Heart left ventricle (tissue), 16 donors: ENCODE measurements at regions not wholly inside any gene's neighbourhood (a gene's known extent, or its start where the extent isn't known, plus 50 kb on each side); places are given as distances from the start of the nearest gene placed in this dataset.

Source experiments
- ATAC-seq, 4 donors: fragments of 200-7000 bp; cut with Tn5 transposase; one replicate each; pipeline ENCODE4 v1.9.1; 2020 to 2022; ENCODE audit warnings: moderate library complexity in 4 of 4, mild to moderate bottlenecking in 3 of 4, moderate number of reproducible peaks in 1 of 4
- DNase-seq, 5 donors: peaks; one replicate each; pipeline ENCODE4 v3.0.0-alpha.2; 2020
- H3K27ac ChIP-seq, 12 donors: fragments of 200-600 bp; sonication (generic) in 4 of 12; one replicate each; pipeline versions ENCODE4 v1.5.0 to v1.8.0; 2016 to 2022; ENCODE audit warnings: mild to moderate bottlenecking in 2 of 12
- H3K27me3 ChIP-seq, 9 donors: fragments of 200-600 bp; sonication (generic) in 2 of 9; one replicate each; pipeline versions ENCODE4 v1.5.1 to v1.8.0; 2016 to 2022; ENCODE audit warnings: mild to moderate bottlenecking in 3 of 9
- H3K36me3 ChIP-seq, 9 donors: fragments of 200-600 bp; sonication (generic) in 2 of 9; one replicate each; pipeline versions ENCODE4 v1.5.0 to v1.8.0; 2018 to 2022; ENCODE audit warnings: mild to moderate bottlenecking in 2 of 9
- H3K4me1 ChIP-seq, 12 donors: fragments of 200-600 bp; sonication (generic) in 4 of 12; one replicate each; pipeline versions ENCODE4 v1.5.0 to v1.8.0; 2016 to 2022; ENCODE audit warnings: mild to moderate bottlenecking in 3 of 12
- H3K4me3 ChIP-seq, 12 donors: fragments of 200-600 bp; sonication (generic) in 4 of 12; one replicate each; pipeline versions ENCODE4 v1.5.0 to v1.8.0; 2017 to 2022; ENCODE audit warnings: mild to moderate bottlenecking in 9 of 12, moderate library complexity in 4 of 12
- H3K9me3 ChIP-seq, 12 donors: fragments of 200-600 bp; sonication (generic) in 4 of 12; one replicate each; pipeline versions ENCODE4 v1.5.0 to v1.8.0; 2016 to 2022; ENCODE audit warnings: mild to moderate bottlenecking in 1 of 12
- CTCF ChIP-seq, 12 donors: fragments of 200-600 bp; sonication (generic) in 4 of 12; IDR thresholded peaks; one replicate each; pipeline versions ENCODE4 v1.5.0 to v1.8.0; 2018 to 2022; ENCODE audit warnings: antibody characterized with exemption in 12 of 12, mild to moderate bottlenecking in 5 of 12
- POLR2A ChIP-seq, 2 donors: fragments of 450-650 bp; IDR thresholded peaks; one replicate each; pipeline ENCODE4 v1.6.1; 2017; ENCODE audit warnings: antibody characterized with exemption in 2 of 2, mild to moderate bottlenecking in 2 of 2, moderate library complexity in 2 of 2
- WGBS, 4 donors: extraction: QIAGEN DNeasy Blood & Tissue Kit in 2 of 4; methylation state at CpG; one replicate each; pipeline versions ENCODE4 v1.1.5 to v1.1.7; 2013 to 2018; 5-methylcytosine and 5-hydroxymethylcytosine counted together
- intact Hi-C, 10 donors: fragments of 100-400 bp; cut with DNase I; formaldehyde crosslinking; loops; one replicate each; pipeline versions ENCODE4 v1.11.1 to v1.14.2; 2022
- donor health status: ischemic (EF 13 %, LVEDD 7.1; RV severe dilation, severe dysfunction).
- donor health status: healthy with polysubstance abuse.
- donor health status: DM: no; HTN: yes; CAD: no.
- donor health status: DM: no; HTN: no; CAD: no.
- donor health status: ischemic (EF 25% LVEDD 6.9; RV normal size, moderate dysfunction).
- donor health status: ischemic (EF 25% LVEDD 5.7; RV mildly dilated, moderate dysfunction).
- donor health status: healthy.
- donor health status: DM: yes; HTN: yes; CAD: no.
- donor health status: ischemic (EF 35%, LVEDD 5.7; RV mildly dilated, moderate dysfunction).
- donor health status: nonischemic (EF 11% LVEDD 7.7; RV severe dilation, severe dysfunction).
- donor health status: DM: yes; HTN: yes; CAD: no.
- donor health status: PGD.
- donor health status: ischemic (EF 29% LVEDD 5.4; RV normal size, mild dysfunction).
- donor health status: nonischemic (EF 23%, LVEDD 6.1; RV moderate dilation, normal function).

- no peak for DNase-seq
- Histone ChIP-seq H3K27ac (no peak overlapping the region), H3K36me3 (no peaks in the 10 kb centered on the region), H3K27me3 (no peaks in the 10 kb centered on the region), H3K4me3 (no peak overlapping the region), H3K4me1 (no peaks in the 10 kb centered on the region), H3K9me3 (peaks cover 0 to 4% (median 0%) of the 10 kb centered on the region in 12 donors)
- intact Hi-C loops, result no loop called here
- 61 to 65% (median 63%) methylated on average over 4 of the region's 4 CpGs for WGBS, 4 donors
- no peak for TF ChIP-seq CTCF (IDR thresholded peaks at IDR 0.05)
- no peak for TF ChIP-seq POLR2A (IDR thresholded peaks at IDR 0.05)
- no peak for ATAC-seq
Measured at GRCh38 chr2:123502931-123503330, 522.2 kb upstream of the CNTNAP5 start.

GRCh38 chr2:123512547-123512946 is 512.5 kb upstream of the CNTNAP5 start:
- H3K4me3 ChIP-seq, result no peak overlapping the region
- intact Hi-C loops, result no loop called here
- WGBS, 4 donors, result 83 to 89% (median 85%) methylated on average over 7 of the region's 7 CpGs
- H3K36me3 ChIP-seq, result no peaks in the 10 kb centered on the region
- no peak for DNase-seq
- no peaks in the 10 kb centered on the region for H3K4me1 ChIP-seq
- TF ChIP-seq CTCF (IDR thresholded peaks at IDR 0.05) (no peak), POLR2A (IDR thresholded peaks at IDR 0.05) (no peak)
- no peak overlapping the region for H3K27ac ChIP-seq
- no peaks in the 10 kb centered on the region for H3K9me3 ChIP-seq
- ATAC-seq, result no peak
- H3K27me3 ChIP-seq, result no peaks in the 10 kb centered on the region

DNA sequence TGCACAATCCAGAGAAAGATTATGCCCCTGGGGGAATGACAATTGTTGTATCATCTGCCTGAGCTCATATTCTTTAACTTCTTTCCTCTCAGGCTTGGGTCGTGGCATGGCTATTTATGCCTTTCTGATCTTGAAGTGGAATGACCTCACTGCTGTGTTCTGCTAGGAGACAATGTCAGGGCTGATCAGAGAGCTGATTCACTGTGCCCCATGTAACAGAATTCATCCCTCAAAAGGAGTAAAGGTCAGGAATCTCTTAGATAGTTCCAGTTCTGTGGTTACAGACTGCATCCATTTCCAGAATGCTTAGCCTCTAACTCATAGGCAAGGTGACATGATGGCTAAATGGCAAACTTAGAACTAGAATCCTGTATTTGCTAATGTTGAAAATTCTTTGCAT is 511.7 kb upstream of the CNTNAP5 start:
- Histone ChIP-seq H3K4me3 (no peak overlapping the region), H3K27ac (no peak overlapping the region), H3K9me3 (no peaks in the 10 kb centered on the region), H3K36me3 (no peaks in the 10 kb centered on the region), H3K4me1 (no peaks in the 10 kb centered on the region), H3K27me3 (no peaks in the 10 kb centered on the region)
- ATAC-seq, result no peak
- TF ChIP-seq POLR2A (IDR thresholded peaks at IDR 0.05), result no peak
- no peak for TF ChIP-seq CTCF (IDR thresholded peaks at IDR 0.05)
- intact Hi-C loops, result no loop called here
- WGBS, 4 donors, result 4 to 21% (median 11%) methylated on average over 1 of the region's 1 CpG
- no peak for DNase-seq

DNA sequence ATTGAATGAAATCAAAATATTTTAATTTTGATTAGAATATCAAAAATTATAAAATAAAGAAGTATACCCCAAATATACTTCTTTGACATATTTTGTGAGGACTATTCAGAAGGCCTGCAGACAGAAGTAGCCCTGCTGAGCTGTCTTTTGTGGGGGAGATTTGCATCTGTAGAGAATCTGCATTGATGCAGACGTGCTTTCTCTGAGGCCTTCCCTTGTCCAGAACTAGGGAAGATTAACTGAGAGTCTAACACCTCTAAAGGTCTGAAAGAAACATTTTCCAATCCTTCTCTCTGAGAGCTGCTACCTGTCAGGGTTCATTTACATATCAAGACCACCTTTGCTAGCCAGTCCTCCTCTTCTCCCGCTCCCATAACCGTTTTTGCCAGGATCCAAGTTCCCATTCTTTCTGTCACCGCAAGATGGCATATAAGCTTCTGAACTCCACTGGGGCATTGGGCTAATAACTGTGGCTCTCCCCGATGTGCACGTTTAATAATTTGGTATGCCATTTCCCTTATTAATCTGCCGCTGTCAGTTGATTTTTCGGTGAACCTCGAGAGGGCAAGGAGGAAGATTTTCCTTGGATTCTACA is 510.4 kb upstream of the CNTNAP5 start:
- intact Hi-C loops, result no loop called here
- H3K27me3 ChIP-seq, result no peaks in the 10 kb centered on the region
- no peak for ATAC-seq
- TF ChIP-seq POLR2A (IDR thresholded peaks at IDR 0.05) (no peak), CTCF (IDR thresholded peaks at IDR 0.05) (no peak)
- DNase-seq, result no peak
- no peak overlapping the region for H3K4me3 ChIP-seq
- H3K4me1 ChIP-seq, result no peaks in the 10 kb centered on the region
- no peaks in the 10 kb centered on the region for H3K36me3 ChIP-seq
- no peak overlapping the region for H3K27ac ChIP-seq
- H3K9me3 ChIP-seq, result no peaks in the 10 kb centered on the region
- WGBS, 4 donors, result 68 to 81% (median 74%) methylated on average over 9 of the region's 9 CpGs
